ENCODE measurements at regions not wholly inside any gene's neighbourhood (a gene's known extent, or its start where the extent isn't known, plus 50 kb on each side); places are given as distances from the start of the nearest gene placed in this dataset.

DNA sequence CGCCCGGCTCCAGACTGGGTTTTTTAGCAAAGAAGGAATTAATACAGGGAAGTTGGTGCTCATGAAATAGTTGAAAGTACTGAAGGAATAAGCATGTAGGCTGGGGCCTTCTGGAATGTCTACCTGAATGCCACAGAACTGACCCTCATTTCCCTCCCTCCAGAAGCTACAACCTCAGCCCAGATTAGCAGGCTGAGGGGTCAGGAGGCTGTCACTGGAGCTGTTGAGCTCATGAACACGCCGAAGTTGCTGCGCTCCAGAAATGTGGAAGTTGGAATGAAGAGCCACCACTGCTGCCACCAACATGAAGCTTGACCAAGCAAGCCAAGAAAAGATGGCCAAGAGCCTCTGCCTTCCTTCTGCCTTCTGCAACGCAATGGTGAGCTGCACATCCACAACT, 52.2 kb upstream of the KMT2E start:
- Mint-ChIP-seq H3K9me3 (peaks cover 10% of the 10 kb centered on the region; the same call in 1 of the 2 replicates), H3K4me3 (no peak overlapping the region), H3K27ac (no peak overlapping the region), H3K4me1 (0 out of 2 replicates have a peak, but pooled peaks cover 3% of the 10 kb centered on the region), H3K27me3 (ENCODE audit: low read depth) (no peaks in the 10 kb centered on the region; the same call in 1 of the 2 replicates), H3K36me3 (no peaks in the 10 kb centered on the region)
- no peak for TF ChIP-seq ZNF423 (CRISPR knock-in tag; IDR thresholded peaks at IDR 0.05)
- no peak for TF ChIP-seq ZBTB21 (CRISPR knock-in tag; IDR thresholded peaks at IDR 0.05; ENCODE audit: borderline replicate concordance)
- ChIA-PET CTCF (interaction anchor here (1.3 kb wide), 1 partner anchor 10 kb away, joined by 3 read pairs; no protein-coding TSS in a partner anchor), POLR2A (no interaction called here)
- ATAC-seq (no peak), DNase-seq (ENCODE audit: low spot score) (no peak)

DNA sequence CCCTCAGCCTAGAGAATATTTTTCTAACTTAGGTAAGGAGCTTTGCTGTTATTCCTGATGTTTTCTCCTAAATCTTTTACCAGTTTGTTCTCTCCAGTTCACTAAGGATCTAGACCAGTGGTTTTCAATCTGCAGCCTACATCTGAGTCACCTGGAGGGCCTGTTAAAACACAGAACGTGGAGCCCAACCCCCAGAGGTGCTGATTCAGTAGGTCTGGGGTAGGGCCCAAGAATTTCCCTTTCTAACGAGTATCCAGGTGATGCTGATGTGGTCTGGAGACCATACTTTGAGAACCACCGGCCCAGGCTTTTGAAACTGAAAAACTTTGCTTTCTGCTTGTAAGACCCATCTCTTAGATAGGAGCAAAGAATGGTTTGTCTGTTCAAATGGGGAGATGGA, 51.2 kb upstream of the KMT2E start:
- Mint-ChIP-seq H3K4me3 (no peak overlapping the region), H3K9me3 (peaks cover 10% of the 10 kb centered on the region; the same call in 1 of the 2 replicates), H3K36me3 (no peaks in the 10 kb centered on the region), H3K27me3 (ENCODE audit: low read depth) (no peaks in the 10 kb centered on the region; the same call in 1 of the 2 replicates), H3K4me1 (0 out of 2 replicates have a peak, but pooled peaks cover 3% of the 10 kb centered on the region), H3K27ac (no peak overlapping the region)
- ATAC-seq (no peak), DNase-seq (ENCODE audit: low spot score) (no peak)
- TF ChIP-seq, protein P1, sequence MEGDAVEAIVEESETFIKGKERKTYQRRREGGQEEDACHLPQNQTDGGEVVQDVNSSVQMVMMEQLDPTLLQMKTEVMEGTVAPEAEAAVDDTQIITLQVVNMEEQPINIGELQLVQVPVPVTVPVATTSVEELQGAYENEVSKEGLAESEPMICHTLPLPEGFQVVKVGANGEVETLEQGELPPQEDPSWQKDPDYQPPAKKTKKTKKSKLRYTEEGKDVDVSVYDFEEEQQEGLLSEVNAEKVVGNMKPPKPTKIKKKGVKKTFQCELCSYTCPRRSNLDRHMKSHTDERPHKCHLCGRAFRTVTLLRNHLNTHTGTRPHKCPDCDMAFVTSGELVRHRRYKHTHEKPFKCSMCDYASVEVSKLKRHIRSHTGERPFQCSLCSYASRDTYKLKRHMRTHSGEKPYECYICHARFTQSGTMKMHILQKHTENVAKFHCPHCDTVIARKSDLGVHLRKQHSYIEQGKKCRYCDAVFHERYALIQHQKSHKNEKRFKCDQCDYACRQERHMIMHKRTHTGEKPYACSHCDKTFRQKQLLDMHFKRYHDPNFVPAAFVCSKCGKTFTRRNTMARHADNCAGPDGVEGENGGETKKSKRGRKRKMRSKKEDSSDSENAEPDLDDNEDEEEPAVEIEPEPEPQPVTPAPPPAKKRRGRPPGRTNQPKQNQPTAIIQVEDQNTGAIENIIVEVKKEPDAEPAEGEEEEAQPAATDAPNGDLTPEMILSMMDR (IDR thresholded peaks at IDR 0.05), result no peak
- no peak for TF ChIP-seq ETV6 (CRISPR knock-in tag; IDR thresholded peaks at IDR 0.05)
- TF ChIP-seq, protein P2, sequence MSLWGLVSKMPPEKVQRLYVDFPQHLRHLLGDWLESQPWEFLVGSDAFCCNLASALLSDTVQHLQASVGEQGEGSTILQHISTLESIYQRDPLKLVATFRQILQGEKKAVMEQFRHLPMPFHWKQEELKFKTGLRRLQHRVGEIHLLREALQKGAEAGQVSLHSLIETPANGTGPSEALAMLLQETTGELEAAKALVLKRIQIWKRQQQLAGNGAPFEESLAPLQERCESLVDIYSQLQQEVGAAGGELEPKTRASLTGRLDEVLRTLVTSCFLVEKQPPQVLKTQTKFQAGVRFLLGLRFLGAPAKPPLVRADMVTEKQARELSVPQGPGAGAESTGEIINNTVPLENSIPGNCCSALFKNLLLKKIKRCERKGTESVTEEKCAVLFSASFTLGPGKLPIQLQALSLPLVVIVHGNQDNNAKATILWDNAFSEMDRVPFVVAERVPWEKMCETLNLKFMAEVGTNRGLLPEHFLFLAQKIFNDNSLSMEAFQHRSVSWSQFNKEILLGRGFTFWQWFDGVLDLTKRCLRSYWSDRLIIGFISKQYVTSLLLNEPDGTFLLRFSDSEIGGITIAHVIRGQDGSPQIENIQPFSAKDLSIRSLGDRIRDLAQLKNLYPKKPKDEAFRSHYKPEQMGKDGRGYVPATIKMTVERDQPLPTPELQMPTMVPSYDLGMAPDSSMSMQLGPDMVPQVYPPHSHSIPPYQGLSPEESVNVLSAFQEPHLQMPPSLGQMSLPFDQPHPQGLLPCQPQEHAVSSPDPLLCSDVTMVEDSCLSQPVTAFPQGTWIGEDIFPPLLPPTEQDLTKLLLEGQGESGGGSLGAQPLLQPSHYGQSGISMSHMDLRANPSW (CRISPR knock-in tag; conservative IDR thresholded peaks at IDR 0.05; ENCODE audit: low read depth), result no peak
- TF ChIP-seq IRF2 (CRISPR knock-in tag; IDR thresholded peaks at IDR 0.05; ENCODE audit: borderline replicate concordance, low read depth), result no peak
- TF ChIP-seq ZNF121 (CRISPR knock-in tag; IDR thresholded peaks at IDR 0.05), result no peak
- POLR2A ChIA-PET, result no interaction called here
- CTCF ChIA-PET, result interaction anchor here (0.6 kb wide), 1 partner anchor 12 kb away, joined by 4 read pairs; no protein-coding TSS in a partner anchor

DNA sequence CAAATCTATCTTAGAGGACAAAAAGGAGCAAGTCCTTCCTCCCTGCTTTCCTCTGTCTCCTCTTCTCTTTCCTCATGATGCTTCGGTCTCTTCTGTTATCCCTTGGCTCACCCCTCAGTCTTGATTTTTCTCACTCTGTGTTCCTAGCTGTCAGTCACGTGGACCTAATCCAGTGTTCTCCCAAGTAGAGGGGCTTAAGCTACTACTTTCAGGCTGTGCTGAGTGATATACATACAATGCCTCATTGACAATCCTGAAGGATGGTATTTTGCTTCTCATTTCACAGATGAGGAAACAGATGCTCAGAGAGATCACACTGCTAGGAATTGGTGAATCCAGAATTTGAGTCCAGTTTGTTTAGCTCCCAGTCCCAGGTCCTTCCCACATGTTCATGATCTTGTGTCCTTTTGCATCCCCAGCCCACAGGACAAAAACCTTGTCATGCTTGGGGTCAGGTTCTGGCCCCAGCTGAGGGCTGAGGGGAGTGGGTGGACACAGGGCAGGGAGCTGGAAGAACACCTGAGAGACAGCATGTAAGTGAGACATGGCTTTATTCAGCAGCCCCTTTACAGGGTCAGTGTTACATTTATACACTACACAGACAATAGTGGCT, 50.5 kb upstream of the KMT2E start:
- H3K27ac Mint-ChIP-seq, result no peak overlapping the region
- no peaks in the 10 kb centered on the region; the same call in 1 of the 2 replicates for H3K27me3 Mint-ChIP-seq (ENCODE audit: low read depth)
- no peaks in the 10 kb centered on the region for H3K36me3 Mint-ChIP-seq
- DNase-seq (ENCODE audit: low spot score) (no peak), ATAC-seq (no peak)
- ChIA-PET POLR2A (no interaction called here), CTCF (no interaction called here)
- H3K9me3 Mint-ChIP-seq, result peaks cover 10% of the 10 kb centered on the region; the same call in 1 of the 2 replicates
- H3K4me3 Mint-ChIP-seq, result no peak overlapping the region
- TF ChIP-seq FOXJ3 (CRISPR knock-in tag; IDR thresholded peaks at IDR 0.05; ENCODE audit: borderline replicate concordance), result no peak
- no peak for TF ChIP-seq SMAD4 (CRISPR knock-in tag; IDR thresholded peaks at IDR 0.05)
- TF ChIP-seq NFATC4 (CRISPR knock-in tag; IDR thresholded peaks at IDR 0.05), result no peak
- no peak for TF ChIP-seq EMX1 (CRISPR knock-in tag; IDR thresholded peaks at IDR 0.05)
- TF ChIP-seq CBFB (CRISPR knock-in tag; IDR thresholded peaks at IDR 0.05; ENCODE audit: low read depth), result no peak
- TF ChIP-seq, protein P3, sequence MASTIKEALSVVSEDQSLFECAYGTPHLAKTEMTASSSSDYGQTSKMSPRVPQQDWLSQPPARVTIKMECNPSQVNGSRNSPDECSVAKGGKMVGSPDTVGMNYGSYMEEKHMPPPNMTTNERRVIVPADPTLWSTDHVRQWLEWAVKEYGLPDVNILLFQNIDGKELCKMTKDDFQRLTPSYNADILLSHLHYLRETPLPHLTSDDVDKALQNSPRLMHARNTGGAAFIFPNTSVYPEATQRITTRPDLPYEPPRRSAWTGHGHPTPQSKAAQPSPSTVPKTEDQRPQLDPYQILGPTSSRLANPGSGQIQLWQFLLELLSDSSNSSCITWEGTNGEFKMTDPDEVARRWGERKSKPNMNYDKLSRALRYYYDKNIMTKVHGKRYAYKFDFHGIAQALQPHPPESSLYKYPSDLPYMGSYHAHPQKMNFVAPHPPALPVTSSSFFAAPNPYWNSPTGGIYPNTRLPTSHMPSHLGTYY (CRISPR knock-in tag; IDR thresholded peaks at IDR 0.05), result no peak
- TF ChIP-seq ATF1 (CRISPR knock-in tag; IDR thresholded peaks at IDR 0.05), result no peak
- TF ChIP-seq NR1H2 (CRISPR knock-in tag; IDR thresholded peaks at IDR 0.05), result no peak
- no peak for TF ChIP-seq GRHL2 (CRISPR knock-in tag; IDR thresholded peaks at IDR 0.05; ENCODE audit: insufficient replicate concordance, severe bottlenecking)
- TF ChIP-seq IRF2 (CRISPR knock-in tag; IDR thresholded peaks at IDR 0.05; ENCODE audit: borderline replicate concordance, low read depth), result no peak
- no peak for TF ChIP-seq RORB (CRISPR knock-in tag; IDR thresholded peaks at IDR 0.05)
- TF ChIP-seq CREM (CRISPR knock-in tag; IDR thresholded peaks at IDR 0.05), result no peak
- TF ChIP-seq KAT7 (CRISPR knock-in tag; IDR thresholded peaks at IDR 0.05; ENCODE audit: borderline replicate concordance), result no peak
- no peak for TF ChIP-seq SP1 (CRISPR knock-in tag; conservative IDR thresholded peaks at IDR 0.05)
- H3K4me1 Mint-ChIP-seq, result 0 out of 2 replicates have a peak, but pooled peaks cover 3% of the 10 kb centered on the region

Measured in WTC11 (cell line).